SK-MEL-5 (cell line): ENCODE measurements at regions not wholly inside any gene's neighbourhood (a gene's known extent, or its start where the extent isn't known, plus 50 kb on each side); places are given as distances from the start of the nearest gene placed in this dataset.
"Not testable (repeated sequence)": the region's sequence is repeated elsewhere in the genome, so short reads cannot be mapped to it uniquely, and the experiment has no call there.

Experiments
- DNase-seq: peaks from one replicate; pipeline ENCODE4 v3.0.0-alpha.2; 2016; ENCODE audit warnings: low read depth, low spot score
- in situ Hi-C: cut with HindIII; loops from 2 replicates; pipeline ENCODE4 v1.10.0; 2016; ENCODE audit warnings: low sequenced_read_pairs, high pct_unique_total_duplicates, low pct_unique_long_range_greater_than_20kb

GRCh38 chr1:214848101-214848500 is 234.4 kb upstream of the KCNK2 start:
- in situ Hi-C loops, result no loop called here
- no peak for DNase-seq

- in situ Hi-C loops, result no loop called here
- DNase-seq, result no peak
Observed at GRCh38 chr1:214850432-214851050, 232.0 kb upstream of the KCNK2 start.

GRCh38 chr1:214853340-214853739 is 229.2 kb upstream of the KCNK2 start:
- no peak for DNase-seq
- in situ Hi-C loops, result no loop called here

GRCh38 chr1:214854126-214854875 is 228.2 kb upstream of the KCNK2 start:
- DNase-seq, result no peak
- in situ Hi-C loops, result no loop called here

- in situ Hi-C loops, result no loop called here
- no peak for DNase-seq
Observed at GRCh38 chr1:214856843-214857242, 225.7 kb upstream of the KCNK2 start.

- in situ Hi-C loops, result no loop called here
- no peak for DNase-seq
Observed at GRCh38 chr1:214857716-214858115, 224.8 kb upstream of the KCNK2 start.

- in situ Hi-C loops, result no loop called here
- peak; percentile 22 for DNase-seq
Observed at GRCh38 chr1:214859647-214860046, 222.9 kb upstream of the KCNK2 start.

GRCh38 chr1:214861615-214862014 is 220.9 kb upstream of the KCNK2 start:
- DNase-seq, result no peak
- in situ Hi-C loops, result no loop called here

- DNase-seq, result no peak
Observed at GRCh38 chr1:214862421-214862820, 220.1 kb upstream of the KCNK2 start.

GRCh38 chr1:214864896-214865688 is 217.4 kb upstream of the KCNK2 start:
- in situ Hi-C loops, result no loop called here
- no peak for DNase-seq

More at GRCh38 chr1:214862421-214862820, 220.1 kb upstream of the KCNK2 start:
- in situ Hi-C loops, result no loop called here

GRCh38 chr1:214870426-214870825 is 212.1 kb upstream of the KCNK2 start:
- DNase-seq, in situ Hi-C loops: not testable (repeated sequence)

GRCh38 chr1:214880956-214881355 is 201.6 kb upstream of the KCNK2 start:
- in situ Hi-C loops, result no loop called here
- DNase-seq, result no peak

- in situ Hi-C loops, result no loop called here
- no peak for DNase-seq
Observed at GRCh38 chr1:214882616-214883015, 199.9 kb upstream of the KCNK2 start.

- no peak for DNase-seq
- in situ Hi-C loops, result no loop called here
Observed at GRCh38 chr1:214895011-214895600, 187.4 kb upstream of the KCNK2 start.

GRCh38 chr1:214896921-214897320 is 185.6 kb upstream of the KCNK2 start:
- in situ Hi-C loops, result no loop called here
- no peak for DNase-seq

- no peak for DNase-seq
- in situ Hi-C loops, result no loop called here
Observed at GRCh38 chr1:214897581-214897980, 185.0 kb upstream of the KCNK2 start.

- in situ Hi-C loops, result no loop called here
- DNase-seq, result no peak
Observed at GRCh38 chr1:214898161-214898560, 184.4 kb upstream of the KCNK2 start.

GRCh38 chr1:214898718-214899117 is 183.8 kb upstream of the KCNK2 start:
- no peak for DNase-seq
- in situ Hi-C loops, result no loop called here
